ENCODE measurements at regions not wholly inside any gene's neighbourhood (a gene's known extent, or its start where the extent isn't known, plus 50 kb on each side); places are given as distances from the start of the nearest gene placed in this dataset.

- TF ChIP-seq POLR2A (IDR thresholded peaks at IDR 0.05) (no peak), POLR2AphosphoS5 (IDR thresholded peaks at IDR 0.05; ENCODE audit: insufficient read depth in 1 of 2, low read depth in 1 of 2) (no peak), CTCF (IDR thresholded peaks at IDR 0.05) (no peak)
Observed at GRCh38 chr20:54837226-54837625, 361.8 kb downstream of the DOK5 start.

All from vagina (tissue), 2 donors.